GM21515 (cell line): ENCODE measurements at regions not wholly inside any gene's neighbourhood (a gene's known extent, or its start where the extent isn't known, plus 50 kb on each side); places are given as distances from the start of the nearest gene placed in this dataset.

Experiments
- ATAC-seq: cut with Tn5 transposase; IDR thresholded peaks from one replicate; pipeline ENCODE4 v1.9.1; 2021; ENCODE audit not compliant: unreplicated experiment

DNA sequence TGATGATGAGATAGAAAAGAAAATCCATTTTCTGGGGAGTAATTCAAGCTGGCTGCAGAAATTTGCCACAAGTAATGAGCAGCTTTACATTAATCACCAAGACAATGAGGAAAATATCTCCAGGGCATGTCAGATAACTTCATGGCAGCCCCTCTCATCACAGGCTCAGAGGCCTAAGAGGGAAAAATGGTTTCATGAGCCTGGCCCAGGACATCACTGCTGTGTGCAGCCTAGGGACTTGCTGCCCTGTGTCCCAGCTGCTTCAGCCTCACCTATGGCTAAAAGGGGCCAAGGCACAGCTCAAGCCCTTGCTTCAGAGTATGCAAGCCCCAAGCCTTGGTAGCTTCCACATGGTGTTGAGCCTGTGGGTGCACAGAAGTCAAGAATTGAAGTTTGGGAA lies 161.7 kb downstream of the OPA1 start:
- no peak for ATAC-seq

DNA sequence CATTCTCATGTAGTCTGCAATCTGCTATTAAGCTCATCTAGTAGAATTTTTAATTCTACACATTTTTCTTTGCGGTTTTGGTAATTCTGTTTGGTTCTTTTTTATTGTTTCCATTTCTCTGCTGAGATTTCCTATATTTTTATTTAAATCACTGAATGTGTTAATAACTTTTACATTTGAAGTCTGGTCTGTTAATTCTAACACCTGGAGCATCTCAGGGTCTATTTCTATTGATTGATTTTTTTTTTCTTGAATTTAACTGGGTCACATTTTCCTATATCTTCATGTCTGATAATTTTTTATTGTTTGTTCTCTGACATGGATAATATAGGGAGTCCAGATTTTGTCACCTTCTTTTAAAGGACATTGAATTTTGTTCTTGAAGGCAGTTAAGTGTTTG lies 163.5 kb downstream of the OPA1 start:
- no peak for ATAC-seq

DNA sequence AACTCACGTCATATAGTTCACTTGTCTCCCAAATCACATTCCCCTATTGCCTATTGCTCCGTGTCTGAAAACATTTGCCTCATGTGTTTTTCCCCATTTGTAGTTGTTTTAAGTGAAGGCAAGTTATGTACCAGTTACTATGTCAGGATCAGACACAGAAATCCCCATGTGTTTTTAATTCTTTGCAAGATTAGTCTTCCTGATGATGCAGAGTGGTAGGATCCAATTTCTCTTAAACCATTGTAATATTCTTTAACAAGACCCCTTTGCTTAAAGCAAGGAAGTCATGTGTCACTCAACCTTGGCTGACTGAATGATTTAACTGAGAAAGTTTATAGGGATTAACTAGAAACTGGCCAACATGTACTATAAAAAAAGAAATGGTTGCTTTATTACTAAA lies 164.4 kb downstream of the OPA1 start:
- ATAC-seq: no peak

DNA sequence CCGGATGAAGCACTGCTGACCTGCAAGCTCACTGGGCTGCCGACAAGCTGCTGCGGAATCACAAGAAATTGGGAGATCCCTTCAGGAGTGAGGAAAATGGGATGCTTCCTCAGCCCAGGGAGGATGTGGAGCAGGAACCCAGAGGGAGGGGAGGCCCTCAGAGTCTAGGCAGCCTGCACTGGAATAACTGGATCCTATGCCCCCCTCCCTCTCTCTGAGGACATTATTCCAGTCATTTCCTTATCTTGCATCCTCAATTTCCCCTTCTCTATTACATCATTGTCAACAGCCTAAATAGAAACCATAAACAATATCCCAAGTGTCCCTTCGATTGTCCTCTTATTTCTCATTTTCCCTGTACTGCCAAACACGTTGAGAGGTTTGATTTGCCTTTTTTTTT lies 169.0 kb downstream of the OPA1 start:
- no peak for ATAC-seq

DNA sequence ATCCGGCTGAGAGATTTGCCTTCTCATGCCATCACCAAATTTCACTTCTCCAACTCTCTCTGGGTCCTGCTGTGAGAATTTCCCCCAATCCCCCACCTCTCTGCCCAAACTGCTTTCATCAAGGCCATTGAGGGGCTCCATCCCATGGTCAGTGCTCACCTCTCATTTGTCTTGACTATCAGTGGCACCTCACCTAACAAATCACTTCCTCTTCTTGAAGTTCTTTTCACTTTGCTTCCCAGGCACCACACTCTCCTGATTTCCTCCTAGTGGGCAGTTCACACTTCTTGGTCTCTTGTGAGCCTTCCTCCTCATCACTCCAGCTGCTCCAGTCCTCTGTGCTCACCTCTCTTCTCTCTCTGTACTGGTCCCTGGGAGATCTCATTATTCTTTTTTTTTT lies 169.6 kb downstream of the OPA1 start:
- ATAC-seq: no peak

DNA sequence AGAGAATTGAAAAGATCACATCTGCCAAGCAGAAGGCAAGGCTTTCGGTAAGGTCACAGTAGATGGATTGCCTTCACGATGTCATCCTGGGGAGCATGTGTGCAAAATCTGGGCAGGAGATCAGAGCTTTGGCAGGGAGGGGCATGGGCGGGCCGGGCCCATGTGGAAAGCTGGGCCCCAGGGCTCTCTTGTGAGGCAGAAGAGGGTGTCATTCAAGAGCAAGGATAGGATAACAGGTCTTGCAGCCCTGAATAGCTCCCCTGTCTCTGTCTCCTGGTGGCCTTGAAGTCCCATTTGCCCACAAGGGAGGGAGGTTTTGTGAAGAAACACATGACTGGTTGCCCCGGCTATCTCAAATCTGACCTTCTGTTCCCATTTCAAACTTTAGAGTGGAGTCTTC lies 172.0 kb downstream of the OPA1 start:
- no peak for ATAC-seq

DNA sequence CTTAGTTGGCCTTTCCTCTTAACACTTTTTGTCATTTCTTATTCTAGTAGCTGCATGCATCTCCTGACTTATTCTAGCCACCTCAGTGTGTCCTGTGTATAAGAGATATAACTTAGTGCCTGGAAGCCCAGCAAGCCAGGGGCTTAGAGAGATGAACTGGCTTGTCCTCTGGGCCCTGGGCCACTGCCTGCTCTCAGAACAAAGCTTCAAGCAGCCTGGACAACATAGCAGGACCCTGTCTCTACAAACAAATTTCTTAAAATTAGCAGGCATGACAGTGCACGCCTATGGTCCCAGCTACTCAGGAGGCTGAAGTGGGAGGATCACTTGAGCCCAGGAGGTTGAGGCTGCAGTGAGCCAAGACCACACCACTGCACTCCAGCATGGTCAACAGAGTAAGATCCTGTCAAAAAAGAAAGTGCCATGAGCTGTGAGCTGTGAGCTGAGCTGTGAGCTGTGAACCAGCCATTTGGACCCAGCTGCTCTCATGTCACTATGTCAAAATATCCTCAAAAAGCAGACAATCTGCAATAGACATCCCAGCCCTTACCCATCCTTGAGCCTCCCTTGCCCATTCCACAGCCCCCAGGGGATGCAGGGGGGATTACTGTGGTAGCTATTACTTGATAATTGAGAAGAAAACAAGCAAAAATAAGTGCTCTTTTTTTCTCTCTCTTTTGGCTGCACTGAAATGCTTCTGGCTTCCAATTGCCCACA lies 174.5 kb downstream of the OPA1 start:
- no peak for ATAC-seq

DNA sequence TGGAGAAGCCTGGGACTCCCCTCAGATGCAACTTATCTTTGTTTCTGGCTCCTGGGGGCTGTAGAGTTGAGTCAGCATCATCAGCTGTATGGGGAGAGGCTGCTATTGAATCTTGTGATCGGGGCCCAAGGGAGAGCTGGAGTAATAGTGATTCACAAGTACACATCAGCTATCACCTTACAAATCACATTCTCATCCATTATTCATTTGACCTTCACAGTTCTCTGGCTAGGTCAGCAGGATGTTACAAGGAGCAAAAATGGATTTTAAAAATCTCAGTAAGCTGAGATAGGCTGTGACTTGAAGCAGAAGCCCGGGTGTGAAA lies 175.0 kb downstream of the OPA1 start:
- ATAC-seq: no peak

DNA sequence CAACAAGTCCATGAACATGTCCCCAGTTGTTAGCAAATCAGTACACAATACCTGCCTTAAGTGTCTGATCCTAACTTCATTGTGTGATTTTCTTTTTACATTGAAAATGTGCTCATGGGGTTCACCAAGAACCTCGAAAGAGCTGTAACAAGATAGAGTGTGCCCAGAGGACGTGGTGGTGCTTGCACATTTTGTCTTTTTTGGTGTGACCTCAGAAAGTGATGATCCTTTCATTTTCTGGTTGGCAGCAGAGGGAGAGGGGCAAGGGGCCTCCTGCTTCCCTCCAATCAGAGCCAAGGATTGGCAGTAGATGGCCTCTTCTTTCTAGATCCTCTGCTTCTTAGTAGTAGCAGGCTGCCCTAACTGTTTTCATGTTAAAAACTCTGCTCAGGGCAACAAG lies 176.4 kb downstream of the OPA1 start:
- ATAC-seq: no peak

DNA sequence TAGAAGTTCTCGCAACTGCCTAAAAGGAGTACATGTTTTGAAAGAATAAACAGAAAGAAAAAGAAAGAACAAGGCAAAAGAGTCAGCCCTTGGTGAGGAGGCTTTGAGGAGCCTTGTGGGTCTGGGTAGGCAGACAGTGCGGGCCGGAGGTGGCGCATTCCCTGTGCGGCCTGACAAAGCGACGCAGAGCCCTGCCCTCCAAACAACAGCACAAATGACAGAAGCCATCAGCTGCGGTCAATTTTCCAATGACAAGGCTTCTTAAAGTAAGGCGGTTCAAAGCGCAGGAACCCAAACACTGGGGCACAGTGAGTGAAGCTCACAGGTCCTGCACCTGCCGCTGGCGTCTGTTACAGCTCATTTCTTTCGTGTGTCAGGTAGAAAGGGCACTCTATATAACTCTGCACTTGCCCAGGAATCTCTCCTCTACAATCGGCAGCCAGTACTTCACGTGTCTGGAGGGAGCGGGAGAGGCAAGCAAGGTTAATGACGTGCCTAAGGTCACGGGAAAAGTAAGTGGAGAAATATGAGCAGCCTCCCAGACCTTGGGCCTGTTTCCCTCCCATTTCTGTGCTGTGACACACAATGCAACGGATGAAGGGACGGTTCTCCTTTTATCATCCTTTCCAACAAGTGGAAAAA lies 178.1 kb downstream of the OPA1 start:
- no peak for ATAC-seq

DNA sequence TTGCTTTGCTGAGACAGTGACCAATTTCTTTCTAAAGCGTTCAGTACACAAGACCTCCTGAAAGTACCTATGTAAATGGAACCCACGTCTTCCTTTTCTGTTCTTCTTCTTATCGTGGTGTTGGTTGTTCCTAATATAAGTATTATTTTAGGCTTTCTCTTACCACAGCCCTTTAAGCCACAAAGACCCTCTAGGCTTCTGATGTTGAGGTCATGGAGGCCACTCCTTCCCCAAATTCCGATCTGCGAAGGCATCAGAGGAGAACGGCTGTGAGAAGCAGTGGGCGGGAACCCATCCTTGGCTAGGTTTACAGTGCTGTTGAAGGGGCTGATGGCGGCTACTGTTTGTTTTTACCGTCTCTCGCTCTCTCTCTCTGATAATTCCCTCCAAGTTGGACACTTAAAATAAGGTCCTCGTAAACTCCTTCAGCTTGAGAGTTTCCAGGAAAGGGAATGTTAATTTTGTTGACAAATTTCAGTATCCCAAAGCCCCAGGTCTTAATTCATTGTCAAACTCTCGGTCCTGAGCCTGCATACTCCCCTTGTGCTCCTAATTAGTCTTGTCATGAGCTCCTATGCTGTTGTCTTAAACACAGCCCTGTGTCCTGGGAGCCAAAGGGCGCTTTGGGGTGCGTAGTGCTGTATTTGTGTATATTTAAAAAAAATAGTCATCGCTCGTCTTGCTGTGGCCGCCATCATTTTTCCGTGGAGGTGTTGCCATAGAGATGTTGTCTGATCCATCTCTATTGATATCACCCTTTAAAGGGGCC lies 178.8 kb downstream of the OPA1 start:
- no peak for ATAC-seq

DNA sequence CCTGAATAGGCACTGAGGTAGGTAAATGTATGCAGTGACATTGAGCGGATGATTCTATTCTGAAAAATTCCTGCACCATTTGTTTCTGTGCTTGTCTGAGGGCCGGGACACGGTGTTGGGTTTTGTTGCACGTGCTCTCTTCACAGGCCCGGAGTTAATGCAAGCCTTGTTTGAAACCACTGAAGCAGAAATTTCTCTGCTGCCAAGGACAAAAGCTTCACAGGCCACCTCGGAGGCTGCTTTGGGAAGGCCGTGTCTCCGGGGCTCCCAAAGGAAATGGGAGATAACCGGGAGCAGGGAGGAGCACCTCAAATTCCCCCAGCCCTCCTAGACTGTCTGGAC lies 179.4 kb downstream of the OPA1 start:
- ATAC-seq: no peak

DNA sequence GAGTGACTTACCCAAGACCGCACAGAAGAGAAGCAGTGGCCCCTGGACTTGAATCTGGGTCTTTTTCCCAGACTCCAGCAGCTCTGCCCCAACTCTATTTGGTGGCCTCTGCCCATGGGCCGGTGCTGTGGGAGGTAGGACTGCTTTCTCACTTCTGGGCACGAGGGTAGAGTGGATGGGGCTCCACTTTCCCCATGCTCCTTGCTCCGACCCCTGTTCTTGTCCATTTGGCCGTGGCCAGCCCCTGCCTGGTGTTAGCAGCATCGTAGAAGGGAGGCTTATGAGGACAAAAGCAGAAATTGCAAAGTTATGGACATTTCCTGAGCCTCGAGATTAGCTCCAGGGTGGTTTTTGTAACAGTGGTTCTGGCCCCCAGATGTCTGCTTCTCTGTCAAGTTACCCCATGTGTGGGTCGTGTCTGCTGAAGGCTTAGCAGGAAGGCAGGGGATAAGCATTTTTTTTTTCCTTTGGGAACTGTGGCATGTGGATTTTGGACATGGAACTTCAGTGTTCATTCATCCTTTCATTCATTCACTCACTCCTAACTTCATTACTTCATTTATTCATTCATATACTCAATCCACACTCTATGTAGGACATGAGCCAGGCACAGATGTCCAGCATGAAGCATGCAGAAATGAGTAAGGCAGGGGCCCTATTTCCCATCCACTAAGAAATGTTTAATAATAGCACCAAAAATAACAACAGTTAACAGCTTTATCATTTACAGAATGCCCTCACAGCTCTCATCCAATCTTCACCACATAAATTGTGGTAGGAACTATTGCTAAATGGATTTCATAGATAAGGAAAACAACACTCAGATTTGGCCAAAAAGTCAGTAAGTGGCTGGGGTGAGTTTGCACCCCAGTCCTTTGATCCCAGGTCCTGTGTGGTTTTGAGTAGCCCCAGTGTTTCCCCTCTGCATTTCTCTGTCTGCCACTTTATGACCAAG lies 180.5 kb downstream of the OPA1 start:
- ATAC-seq: no peak

DNA sequence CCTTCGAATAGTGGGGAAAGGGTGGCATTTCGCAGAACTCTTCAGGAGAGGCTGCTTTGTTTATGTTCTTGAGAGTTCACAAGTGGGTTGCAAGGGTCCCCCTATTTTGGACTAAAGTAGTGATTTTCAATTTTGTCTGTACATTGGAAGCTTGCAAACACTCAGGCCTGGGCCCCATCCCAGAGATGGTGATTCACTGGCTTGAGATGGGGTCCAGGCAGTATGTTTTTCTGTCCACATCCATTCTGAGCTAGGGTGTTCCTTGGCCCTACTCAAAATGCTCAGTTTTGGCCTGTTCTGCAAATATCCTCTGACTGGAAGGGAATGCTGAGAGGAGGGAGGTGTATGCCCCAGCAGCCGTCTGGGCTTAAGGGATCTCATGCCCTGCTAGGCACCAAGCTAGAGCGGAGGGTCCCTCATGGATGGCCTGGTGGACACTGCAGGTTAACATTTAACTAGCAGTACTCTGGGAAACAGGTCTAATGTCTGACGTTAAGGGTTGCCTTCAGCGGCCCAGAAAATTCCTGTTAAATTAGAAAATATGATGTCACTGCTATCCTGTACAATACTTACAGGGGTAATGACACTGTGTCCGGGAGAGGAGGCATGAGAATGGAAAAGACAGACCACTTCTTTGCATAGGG lies 181.4 kb downstream of the OPA1 start:
- ATAC-seq: no peak

DNA sequence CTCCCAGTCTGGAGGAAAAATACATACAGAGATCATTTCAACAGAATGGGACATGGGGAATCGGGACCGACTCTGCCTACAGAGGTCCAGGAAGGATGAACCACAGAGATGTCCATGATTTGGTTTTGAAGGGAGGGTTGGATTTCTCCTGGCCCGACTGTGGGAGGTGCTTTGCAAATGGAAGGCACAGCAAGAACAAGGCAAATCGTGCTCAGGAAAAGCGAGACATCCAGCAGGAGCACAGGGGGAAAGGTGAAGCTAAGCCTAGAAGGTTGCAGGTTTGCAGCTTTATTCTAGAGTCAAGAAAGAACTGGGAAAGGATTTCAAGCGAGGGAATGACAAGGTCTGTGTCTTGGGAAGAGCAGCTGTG lies 181.9 kb downstream of the OPA1 start:
- ATAC-seq: no peak

DNA sequence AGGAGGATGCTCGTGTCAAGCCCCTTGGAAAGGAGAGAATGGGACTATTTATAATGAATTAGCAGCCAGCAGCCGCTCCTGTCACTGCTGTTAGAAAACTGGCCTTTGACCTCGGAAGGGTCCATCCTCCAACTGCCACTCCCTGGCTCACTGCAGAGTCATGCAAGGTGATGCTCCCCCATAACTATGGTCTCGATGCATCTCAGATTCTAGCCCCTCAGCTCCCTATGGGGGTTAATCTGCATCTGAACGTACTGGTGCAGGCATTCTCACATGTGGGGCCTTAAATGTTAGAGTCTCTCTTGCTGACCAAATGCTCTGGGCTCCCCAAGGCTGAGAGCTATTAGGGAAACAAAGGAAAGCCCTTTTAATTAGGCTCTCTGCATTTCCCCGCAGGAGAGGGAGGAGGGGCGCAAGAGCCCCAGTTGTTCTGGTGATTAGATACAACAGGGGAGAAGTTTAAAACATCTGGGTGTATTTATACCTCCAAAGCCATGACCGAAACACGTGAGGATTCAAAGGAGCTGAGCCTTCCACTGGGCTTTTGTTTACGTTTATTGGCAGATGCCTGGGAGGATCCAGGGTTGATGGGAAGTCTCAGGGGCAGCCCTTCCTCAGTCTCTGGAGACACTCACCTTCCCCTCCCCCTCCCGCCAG lies 182.5 kb downstream of the OPA1 start:
- no peak for ATAC-seq

DNA sequence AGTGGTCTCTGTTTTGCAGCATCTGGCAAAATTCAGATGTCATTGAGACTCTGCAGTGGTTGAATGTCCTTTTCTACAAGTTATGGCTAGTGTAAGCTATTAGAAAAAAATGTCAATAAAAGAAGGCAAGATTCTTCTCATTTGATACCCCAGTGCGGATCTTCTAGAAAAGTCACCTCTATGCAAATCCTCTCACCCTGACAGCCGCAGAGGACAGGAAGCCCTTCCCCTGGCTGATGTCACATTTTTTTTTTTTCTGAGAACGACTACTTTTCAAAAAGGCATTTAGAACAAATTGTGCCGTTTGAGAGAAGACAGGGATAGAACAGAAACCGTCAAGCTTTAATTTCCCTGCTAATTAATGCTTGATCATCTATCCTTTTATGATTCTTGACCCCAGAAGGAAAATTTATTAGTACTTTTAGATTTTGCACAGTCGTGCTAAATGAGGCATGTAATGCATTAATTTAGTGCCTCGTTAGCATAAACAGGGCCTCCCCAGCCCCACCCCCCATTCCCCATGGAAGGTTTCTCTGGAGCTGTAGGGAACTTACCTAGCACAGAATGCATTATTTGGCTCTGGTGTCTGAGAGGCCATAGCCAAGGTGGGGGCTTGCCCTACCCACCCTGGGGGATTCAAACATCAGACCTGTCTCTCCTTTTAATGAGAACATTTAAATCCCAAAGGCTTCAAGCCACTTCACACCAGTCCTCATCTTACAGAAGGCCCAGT lies 183.8 kb downstream of the OPA1 start:
- no peak for ATAC-seq

DNA sequence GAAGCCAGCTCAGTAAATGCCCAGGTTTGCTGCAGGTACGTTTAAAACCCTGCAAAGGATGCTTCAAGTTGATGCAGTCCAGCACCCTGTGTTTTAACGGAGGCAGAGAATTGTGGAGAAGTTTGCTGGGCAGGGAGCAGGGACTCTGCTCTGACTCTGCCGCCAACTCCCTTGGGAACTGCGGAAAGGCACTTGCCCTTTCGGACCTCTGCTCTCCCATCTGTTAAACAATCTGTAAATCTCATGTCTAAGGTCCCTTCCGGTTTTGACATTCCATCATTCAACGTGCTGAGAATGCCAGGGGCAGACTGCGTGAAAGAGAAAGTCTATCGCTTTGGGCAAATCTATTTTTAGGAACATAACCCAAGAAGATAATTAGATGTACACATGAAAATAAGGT lies 184.5 kb downstream of the OPA1 start:
- no peak for ATAC-seq

DNA sequence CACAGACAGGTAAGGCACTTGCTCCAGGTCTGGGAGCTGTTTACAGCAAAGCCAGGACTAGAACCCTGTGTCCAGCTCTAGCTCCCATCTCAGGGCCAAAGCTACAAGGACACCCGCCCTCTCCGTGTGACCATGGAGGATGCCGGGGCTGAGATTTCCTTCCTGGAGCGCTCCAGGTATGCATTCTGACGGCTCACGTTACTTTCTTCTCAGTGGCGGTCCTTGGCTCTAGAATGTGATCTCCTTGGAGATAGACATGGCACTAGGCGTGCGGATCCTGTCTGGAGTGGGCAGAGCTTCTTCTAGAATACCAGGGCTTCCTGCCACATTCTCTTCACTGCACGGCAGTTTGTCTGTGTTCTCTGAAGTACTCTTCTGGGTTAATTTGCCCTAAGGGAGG lies 185.7 kb downstream of the OPA1 start:
- no peak for ATAC-seq

DNA sequence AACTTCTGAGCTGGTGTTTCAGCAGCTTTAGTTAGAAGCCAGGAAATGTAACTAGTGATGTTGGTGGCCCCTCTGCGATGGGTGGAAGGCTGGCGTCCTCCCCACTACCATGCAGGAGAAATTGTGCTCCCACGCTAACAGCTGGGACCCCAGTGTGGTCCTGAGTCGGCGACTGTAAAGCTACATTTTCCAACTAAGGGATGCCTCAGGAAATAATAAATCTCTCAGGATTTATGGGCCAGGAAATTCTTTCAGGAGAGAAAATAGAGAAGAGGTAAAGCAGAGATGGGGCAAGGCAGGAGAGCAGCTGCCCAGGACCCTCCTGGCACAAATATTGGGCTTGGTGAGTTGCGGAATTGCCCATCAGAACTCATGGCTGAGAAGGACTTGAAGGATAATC lies 186.9 kb downstream of the OPA1 start:
- no peak for ATAC-seq
